HG03097 (cell line): ENCODE measurements at regions not wholly inside any gene's neighbourhood (a gene's known extent, or its start where the extent isn't known, plus 50 kb on each side); places are given as distances from the start of the nearest gene placed in this dataset.
"Not testable (repeated sequence)": the region's sequence is repeated elsewhere in the genome, so short reads cannot be mapped to it uniquely, and the experiment has no call there.

Experiments
- ATAC-seq: cut with Tn5 transposase; IDR thresholded peaks from one replicate; pipeline ENCODE4 v1.9.1; 2021; ENCODE audit not compliant: unreplicated experiment, low FRiP score

DNA sequence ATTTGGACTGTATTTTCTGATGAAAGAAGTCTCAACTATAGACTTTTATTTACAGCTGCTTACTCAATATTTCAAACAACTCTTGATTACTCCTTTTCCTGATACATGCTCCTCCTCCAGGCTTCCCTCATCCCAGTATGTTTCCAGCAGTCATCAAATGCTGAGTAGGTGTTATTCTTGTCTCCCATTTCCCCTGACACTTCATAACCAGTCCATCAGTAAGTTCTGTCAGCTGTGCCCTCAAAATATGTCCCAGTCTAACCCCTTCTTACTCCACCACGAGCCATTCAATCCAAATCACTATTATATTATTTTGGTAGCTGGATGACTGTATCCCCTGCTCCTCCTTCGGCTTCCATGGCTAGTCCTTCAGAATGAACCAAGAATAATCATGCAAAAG lies 189.1 kb upstream of the DTNA start:
- ATAC-seq, result no peak

DNA sequence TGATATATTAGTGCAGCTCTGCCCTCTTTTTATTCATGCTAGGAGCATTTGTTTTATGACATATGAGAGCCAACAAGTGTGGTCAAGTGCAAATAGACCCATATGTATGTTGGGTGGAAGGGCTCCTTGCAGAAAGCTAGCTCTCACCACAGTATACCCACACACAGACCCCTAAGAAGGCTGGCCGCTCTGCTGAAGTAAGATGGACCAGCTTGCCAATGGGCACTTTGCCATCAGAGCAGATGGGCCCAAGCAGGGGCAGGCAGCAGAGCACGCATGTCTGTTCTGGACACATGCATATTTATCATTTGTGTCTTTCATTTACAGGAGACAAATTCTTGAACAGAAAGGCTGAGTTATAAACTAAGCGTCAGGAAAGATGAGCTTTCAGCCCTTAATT lies 187.5 kb upstream of the DTNA start:
- no peak for ATAC-seq

DNA sequence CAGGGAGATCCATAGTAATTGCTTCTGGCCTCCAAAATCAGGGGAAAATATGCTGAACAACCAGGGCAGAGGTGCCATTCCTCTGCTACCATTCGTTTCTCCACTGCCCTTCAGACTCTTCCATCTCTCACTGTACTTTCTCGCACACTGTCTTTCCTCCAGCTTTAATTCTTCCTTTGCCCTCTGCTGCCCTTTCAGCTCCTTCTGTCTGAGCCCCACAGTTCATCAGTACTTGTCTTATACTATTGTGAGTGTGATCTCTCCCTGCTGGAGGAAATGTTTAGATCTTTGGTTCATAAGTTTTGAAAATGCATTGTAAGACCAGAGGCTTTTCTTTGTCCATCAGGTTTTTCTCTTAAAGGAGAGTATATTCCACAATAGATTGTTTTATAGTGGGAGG lies 184.9 kb upstream of the DTNA start:
- no peak for ATAC-seq

DNA sequence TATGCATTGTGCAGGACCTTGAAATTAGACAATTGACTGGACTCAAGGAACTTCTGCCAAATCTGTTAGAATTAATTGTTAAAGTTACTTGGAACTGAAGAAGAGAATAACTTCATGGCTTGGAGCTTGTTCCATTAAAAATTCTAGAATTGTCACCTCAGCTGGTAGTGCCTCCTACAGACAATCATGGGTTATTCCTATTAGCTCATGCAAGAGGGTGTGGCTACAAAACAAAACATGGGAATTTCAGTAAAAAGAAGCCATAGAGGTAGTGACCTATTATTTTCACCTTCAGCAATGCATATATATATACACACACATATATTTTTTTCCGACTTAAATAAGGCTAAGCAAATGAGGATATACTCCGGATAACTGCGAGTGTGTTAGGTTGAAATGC lies 181.9 kb upstream of the DTNA start:
- no peak for ATAC-seq

DNA sequence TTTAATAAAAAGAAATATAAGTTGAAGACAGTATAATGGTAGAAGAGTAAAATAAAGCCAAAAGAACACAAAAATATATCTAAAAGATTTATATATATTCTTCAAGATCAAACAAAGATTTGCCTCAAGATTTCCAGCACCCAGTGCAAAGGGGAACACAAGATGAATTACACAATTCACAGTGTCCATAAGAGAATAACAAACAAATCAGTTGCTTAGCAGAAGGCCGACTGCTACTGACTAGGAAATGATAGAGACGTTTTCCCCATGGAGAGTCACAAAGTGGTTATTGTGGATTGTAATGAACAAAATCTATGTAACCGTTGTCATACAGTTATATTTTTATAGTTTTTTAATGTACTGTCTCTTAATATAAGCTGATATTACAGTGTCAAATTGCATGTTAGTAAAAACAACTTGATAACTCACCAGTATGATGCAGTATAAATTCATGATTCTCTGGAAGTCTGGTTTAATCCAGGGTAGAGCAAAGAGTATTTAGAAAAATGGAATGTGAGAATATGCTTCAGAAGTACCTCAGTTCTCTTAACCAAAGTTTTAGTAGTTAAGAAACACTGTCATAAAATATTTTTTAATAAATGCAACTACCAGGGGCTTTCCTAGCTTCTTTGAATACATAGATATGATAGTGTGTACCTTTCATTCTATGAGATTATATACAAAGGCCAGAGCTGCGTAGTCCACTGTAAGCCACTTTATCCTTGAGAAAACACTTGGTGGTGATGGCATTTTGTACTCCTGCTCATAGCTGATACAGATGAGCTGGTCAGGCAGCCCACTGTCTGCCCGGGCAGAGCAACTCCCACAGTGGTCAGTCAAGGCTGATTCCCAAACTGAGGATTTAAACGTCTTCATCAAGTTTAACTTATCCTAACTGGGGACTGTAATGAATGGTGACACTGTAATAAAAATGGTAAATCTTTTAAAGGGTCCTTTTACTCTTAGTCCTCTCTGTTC lies 180.5 kb upstream of the DTNA start:
- ATAC-seq, result no peak

DNA sequence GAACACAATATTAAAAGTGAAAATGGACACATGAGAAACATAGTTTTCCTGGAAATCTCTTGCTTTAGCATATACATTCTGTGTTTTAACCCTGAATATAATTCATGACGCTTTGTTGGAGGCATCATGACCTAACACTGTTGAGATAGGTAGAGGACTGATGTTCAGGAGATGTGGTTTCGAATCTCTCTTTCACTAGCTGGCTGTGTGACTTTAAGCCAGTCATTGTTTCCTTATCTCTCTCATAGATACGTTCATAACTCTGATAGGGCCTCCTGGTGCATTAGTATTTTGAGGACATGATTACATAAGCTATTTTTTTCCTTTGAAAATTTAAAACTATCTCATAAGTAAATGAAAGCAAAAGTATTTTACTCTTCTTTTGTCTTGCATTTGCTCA lies 179.0 kb upstream of the DTNA start:
- no peak for ATAC-seq

DNA sequence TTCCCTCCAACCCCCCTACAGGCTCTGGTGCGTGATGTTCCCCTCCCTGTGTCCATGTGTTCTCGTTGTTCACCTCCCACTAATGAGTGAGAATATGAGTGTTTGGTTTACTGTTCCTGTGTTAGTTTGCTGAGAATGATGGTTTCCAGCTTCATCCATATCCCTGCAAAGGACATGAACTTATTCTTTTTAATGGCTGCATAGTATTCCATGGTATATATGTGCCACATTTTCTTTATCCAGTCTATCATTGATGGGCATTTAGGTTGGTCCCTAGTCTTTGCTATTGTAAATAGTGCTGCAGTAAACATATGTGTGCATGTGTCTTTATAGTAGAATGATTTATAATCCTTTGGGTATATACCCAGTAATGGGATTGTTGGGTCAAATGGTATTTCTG lies 175.5 kb upstream of the DTNA start:
- ATAC-seq, result not testable (repeated sequence)

DNA sequence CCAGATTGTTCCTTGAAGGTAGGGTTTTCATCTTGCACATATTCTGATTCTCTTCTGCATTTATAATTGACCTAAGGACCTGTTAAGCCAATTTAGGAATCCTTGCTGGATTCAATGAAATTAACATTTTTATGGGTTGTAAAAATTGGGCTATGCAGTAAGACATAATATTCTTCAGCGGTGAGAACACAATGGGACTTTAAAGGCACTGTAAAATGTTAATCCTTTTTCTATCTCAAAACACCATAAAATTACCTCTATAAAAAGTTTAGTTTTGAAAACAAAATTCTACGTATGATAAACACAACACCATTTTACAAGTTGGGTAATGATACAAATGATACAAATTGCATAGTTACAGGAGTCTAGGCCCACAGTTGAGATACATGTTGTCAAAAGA lies 169.2 kb upstream of the DTNA start:
- no peak for ATAC-seq

DNA sequence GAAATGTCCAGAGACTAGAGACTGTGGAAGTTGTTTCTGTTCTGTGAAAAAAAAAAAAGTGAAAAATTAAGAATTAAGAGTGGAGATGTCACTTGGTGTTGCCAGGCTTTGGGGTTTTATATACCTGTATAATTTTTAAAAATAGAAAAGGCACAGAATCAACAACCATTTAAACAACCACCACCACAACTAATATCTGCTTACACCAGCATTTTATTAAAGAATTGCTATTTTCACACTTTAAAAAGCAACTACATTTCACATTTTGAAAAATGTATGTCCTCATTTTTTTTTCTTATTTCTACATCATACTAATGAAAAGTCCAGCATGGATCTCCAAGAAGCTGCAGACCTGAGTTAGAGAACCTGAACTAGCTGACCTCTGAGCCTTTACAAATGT lies 167.5 kb upstream of the DTNA start:
- no peak for ATAC-seq

DNA sequence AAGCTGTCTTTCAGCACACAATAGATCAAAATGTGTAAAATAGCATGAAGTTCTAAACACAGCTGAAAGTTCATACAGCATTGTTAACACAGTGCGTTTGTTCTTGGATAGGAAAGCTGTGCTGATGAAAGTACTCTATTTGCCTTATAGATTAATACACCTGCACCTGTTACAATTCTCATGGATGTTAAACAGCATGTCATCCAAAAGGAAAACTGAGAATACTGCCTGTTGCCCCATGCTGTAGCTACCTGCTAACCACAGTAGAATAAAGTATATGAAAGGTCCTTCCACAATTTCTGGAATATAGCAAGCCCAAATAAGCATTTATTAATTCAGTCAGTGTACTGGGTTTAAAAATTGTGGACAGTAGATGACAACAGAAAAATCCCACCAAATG lies 166.7 kb upstream of the DTNA start:
- ATAC-seq, result no peak

DNA sequence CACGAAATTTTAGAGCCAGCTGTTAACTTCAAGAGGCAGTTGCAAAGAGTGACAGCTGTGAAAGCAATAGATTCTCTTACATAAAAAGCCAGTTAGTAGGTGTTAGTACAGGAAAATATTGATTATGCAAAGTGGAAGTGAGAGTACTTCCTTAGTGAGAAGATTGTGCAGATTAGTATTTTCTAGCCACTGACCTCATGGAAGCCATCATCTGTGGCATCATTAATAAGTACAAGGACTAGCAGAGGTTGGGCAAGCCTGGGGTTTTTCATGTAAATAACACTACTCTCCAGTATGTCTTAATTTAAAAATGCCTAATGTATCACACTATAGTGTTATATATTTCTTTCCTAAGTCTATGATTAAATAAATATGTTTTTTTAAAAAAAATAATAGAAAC lies 166.2 kb upstream of the DTNA start:
- no peak for ATAC-seq

DNA sequence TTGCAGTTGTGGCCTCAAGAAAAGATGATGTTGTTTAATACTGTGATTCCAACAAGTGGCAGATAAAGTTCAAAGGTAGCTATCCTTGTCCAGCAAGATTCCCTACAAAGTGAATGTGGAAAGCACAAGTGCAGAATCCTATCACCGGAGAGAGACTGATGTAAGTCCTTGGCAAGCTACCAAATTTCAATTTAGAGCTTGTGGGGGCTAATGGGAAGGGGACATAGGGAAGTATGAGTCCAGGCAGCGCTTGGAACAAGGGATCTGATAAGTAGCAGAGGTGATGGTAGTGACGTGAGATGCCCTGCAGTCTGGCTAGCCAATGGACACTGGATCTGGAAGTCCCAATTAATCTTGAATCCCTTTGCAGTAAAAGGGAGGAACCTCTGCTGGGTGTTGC lies 165.2 kb upstream of the DTNA start:
- no peak for ATAC-seq

DNA sequence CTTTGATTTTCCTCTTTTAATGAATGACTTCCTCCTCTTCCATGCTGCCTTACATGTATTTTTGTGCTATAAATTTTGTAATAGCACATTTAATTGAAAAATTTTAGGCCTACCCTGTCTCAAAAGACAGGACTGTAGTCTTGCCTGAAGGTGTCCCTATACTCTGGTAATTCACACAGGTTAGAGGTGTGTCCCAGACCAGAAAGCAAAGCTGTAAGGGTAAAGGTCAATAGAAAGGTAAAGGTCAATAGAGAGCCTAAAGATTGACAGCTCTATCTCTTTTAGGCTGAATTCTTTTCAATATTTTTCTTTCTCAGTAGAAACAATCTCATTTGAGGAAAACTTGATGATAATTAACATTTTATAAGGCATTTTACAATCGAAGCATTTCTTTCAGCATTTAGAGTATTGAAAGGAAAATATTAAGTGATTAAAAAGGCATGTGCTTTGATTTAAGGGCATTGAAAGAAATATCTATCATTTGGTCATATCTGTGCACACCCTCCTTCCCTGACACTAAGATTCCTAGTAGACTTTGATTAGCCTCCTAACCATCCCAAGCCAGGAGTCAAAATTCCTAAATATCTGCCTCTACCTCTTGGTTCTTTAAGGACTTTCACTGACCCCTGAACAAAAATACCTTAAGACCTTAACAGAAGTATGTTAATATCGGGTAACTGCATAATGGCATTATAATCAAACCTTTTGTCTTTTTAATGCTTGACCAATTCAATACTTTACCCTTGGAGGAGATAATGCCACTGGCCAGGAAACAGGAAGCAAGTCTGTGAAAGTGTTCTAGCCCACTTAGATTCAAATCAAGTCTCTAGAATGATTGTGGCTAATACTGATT lies 161.8 kb upstream of the DTNA start:
- no peak for ATAC-seq

DNA sequence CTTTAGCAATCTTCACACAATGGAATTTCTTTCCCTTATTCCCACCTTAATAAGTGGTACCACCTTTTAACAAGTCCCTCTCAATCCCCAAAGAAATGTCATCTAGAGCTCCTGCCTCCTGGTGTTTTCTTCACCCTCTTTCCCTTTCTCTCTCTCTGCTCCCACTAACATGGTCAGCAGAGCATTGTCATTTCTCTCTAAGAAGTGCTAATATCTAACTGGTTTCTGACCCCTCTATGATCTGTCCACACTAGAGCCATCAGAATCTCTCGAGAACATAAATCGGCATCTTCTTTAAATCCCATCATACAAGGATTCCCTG lies 161.2 kb upstream of the DTNA start:
- ATAC-seq, result no peak

DNA sequence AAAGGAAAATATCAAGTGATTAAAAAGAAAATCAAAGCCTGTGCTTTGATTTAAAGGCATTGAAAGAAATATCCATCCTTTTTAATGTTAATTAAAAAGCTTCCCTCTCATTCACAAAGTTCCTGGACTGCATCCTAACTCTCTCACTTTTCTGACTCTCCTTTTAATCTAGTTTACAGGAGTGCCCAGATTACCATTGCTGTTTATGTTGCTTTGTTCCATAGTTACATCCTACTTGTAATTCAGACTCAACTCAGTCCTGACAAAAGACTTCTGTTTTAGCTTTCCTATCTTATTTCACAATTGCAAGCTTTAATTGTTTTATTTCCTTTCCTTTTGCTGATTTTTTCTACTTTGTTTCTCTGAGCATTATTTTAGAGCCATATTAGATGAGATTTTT lies 160.7 kb upstream of the DTNA start:
- no peak for ATAC-seq

DNA sequence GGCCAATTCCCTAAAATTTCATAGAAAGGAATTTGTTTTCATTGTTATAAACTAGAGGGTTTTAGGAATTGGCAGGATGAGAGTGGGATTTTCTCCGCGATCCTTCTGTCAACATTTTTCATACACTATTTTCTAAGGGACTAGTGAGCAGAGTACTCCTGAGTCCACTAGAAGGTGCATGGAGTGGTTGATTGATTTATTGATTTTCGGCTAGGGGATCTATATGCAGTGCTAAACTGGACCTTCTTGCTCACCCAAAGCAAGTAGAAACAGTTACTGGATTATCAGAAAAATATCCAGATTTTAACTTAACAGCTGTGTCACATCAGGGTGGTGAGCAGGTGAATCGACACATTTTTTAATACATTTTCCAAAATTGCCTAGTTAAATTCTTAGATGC lies 159.9 kb upstream of the DTNA start:
- no peak for ATAC-seq

DNA sequence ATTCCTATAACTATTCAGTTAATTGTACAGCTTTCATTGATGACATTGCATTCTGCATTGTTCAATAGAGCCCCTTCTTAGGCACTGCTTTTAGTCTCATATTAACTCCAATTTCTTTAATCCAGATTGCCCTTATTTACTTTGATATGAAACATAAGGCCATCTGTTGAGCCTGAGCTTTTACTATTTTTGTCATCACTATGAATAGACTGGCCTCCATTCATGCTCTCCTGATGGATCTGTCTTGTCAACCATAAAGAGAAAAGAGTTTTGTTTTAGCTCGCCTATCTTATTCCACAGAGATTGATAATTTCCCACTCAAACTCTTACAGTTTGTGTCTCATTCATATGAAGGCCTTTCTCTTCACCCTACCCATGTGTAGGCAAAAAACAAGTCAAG lies 159.2 kb upstream of the DTNA start:
- ATAC-seq, result no peak

DNA sequence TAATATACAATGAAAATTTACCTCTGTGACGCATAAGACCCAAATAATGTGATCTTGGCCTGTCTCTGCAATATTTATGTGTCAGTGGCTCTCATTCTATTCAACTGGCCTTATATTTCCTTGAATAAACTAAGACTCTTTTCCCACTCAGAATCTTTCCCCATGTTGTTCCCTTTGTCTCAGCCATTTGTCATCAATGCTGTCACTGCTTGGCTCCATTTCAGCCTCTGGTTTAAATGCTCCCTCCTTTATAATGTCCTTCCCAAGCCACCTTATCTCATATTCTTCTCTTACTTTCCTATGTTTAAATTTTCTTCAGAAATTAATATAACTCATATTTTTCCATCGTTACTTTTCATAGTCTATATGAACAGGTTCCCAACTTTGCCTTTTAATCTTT lies 158.3 kb upstream of the DTNA start:
- ATAC-seq, result no peak

DNA sequence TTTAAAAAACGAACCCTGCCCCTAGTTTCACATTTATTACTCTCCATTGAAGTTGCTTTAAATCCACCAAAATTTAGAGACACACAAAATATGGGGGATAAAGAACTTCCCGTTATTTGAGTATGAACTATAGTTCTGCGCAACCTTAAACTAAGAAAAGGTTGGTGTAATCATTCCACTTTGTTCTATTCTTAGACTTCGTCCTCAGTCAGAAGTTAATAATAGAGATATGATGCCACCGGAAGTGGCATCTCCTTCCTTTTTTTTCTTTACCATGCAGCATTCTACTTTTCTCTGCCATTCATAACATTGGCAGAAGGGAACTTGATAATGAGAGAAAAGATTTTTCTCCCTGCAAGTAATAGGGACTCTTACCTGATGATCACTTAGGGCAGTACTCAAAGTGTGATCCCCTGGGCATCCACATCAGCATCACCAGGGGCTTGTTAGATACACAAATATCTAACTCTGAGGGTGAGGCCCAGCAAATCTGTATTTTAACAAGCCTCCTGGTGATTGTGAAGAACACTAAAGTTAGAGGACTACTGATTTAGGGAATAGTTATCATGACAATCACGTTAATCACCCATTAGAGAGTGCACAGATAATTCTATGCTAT lies 147.7 kb upstream of the DTNA start:
- no peak for ATAC-seq

DNA sequence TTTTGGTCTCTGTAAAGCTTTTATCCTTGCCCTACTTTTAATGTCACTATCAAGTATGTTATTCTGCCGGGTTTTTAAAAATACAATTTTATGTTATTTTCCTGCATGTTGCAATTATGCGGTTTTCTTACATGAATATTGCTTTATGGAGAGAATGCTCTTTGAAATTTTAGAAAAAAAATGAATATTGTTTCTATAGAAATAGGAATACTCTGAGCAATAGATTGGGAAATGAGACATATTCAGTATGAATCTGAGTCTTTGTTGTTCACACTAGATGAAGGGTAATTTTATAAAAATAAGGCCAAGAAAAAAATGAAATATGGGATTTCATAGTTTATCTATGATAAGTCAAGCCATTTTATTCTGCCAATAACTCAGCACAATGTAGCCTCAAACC lies 142.2 kb upstream of the DTNA start:
- ATAC-seq, result no peak

DNA sequence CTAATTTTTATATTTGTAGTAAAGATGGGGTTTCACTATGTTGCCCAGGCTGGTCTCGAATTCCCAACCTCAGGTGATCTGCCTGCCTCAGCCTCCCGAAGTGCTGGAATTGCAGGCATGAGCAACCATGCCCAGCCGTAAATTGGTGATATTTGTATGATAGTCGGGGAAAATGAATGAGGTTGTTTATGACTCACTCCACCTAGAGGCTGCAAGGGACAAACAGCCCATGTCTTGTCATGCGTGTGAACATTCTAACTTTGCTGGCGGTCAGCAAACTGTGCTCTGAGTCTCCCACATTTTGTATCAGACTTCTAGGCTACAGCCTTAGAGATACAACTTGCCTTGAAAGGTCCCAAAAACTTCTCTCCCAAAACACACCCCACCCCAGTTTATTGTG lies 133.5 kb upstream of the DTNA start:
- no peak for ATAC-seq

DNA sequence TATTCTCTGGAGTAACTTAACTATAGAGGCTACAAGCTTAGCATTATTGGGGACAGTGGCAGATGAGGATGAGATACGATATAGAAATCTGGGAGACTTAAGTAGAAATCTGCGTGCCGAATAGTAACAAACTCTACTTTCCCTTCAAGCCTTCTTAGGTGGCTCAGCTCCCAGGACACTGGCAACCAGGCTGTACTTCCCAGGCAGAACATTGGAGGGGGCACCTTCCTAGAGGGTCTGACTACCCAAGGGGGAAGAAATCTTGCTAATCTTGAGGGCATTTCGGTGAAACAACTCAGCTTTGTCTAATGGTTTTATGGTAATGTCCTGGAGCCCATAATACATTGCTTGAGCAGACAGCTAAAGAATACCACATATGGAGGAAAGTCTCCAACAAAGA lies 126.2 kb upstream of the DTNA start:
- no peak for ATAC-seq
